ENCODE measurements at regions not wholly inside any gene's neighbourhood (a gene's known extent, or its start where the extent isn't known, plus 50 kb on each side); places are given as distances from the start of the nearest gene placed in this dataset.

DNA sequence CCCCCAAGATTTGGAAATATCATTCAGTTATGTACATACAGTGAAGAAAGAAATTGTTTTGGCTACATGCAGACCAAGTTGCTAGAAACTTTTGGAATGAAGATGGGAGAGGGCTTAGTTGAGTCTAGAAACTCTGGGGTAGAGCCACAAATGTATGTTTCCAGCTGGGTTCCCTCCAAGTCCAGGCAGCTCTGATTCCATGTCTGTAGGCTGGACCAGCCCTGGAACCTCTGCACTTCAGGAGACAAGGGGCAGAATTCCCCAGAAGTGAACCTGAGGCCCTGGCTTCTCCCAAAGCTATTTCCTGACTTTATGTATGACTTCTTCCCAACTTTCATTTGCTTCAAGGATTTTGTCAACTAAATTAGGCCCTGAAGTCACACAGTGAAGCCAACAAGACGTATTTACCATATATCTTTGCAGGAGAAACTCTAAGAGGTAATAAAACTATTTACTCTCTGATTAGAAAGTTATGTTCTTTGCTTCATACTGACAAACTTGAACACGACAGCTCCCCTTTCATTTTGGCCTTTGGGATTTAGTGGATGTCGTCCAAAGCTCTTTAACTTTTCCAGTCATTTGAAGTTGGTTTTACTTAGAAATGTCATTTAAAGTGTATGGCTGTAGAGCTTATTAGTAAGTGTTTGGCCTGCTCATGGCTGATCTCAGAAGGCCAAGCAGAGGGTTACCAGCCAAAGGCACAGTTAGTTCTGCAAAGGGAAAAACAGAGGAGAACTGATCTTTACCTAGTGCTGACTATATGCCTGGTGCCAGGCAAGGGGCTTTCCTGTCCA is 152.0 kb upstream of the SLC28A3 start:
- TF ChIP-seq CTCF (IDR thresholded peaks at IDR 0.05; ENCODE audit: low read length, missing control alignments) = no peak
- no peak for DNase-seq (ENCODE audit: low read depth)
- no peak overlapping the region for H3K4me3 ChIP-seq (replicated peaks; ENCODE audit: low read depth, low read length)

- no peak overlapping the region for H3K4me3 ChIP-seq (replicated peaks; ENCODE audit: low read depth, low read length)
- no peak for DNase-seq (ENCODE audit: low read depth)
Measured at GRCh38 chr9:84493284-84493947, 152.9 kb upstream of the SLC28A3 start.

DNA sequence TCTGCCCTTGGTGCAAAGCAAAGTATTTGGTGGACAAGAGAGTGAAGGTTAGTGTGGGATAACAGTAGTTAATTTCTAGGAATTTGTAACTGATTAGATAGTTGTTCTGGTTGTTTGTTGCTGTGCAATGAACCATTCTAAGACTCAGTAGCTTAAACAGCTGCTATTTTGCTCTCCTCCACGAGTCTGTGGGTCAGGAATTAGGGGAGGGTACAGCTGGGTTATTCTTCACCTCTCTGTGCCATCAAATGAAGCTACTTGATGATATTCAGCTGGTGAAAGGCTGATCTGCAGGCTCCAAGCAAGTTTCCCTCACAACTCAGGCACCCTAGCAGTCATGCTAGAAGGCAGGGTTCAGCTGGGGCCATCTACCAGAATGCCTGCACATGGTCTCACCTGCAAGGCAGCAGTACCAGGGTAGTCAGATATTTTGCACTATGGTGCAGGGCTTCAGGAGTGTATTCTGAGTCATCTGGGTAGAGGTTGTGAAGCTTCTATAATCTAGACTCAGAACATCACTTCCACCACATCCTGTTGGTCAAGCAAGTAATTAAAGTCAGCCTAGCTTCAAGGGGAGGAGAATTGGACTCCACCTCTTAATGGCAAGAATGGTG is 159.5 kb upstream of the SLC28A3 start:
- H3K4me3 ChIP-seq (replicated peaks; ENCODE audit: low read depth, low read length) = no peak overlapping the region
- DNase-seq (ENCODE audit: low read depth) = no peak
- no peak for TF ChIP-seq CTCF (IDR thresholded peaks at IDR 0.05; ENCODE audit: low read length, missing control alignments)

More at GRCh38 chr9:84493284-84493947, 152.9 kb upstream of the SLC28A3 start:
- TF ChIP-seq CTCF (IDR thresholded peaks at IDR 0.05; ENCODE audit: low read length, missing control alignments) = no peak

GRCh38 chr9:84500826-84501225 is 160.3 kb upstream of the SLC28A3 start:
- no peak overlapping the region for H3K4me3 ChIP-seq (replicated peaks; ENCODE audit: low read depth, low read length)
- no peak for DNase-seq (ENCODE audit: low read depth)
- no peak for TF ChIP-seq CTCF (IDR thresholded peaks at IDR 0.05; ENCODE audit: low read length, missing control alignments)

- DNase-seq (ENCODE audit: low read depth) = no peak
- no peak overlapping the region for H3K4me3 ChIP-seq (replicated peaks; ENCODE audit: low read depth, low read length)
- no peak for TF ChIP-seq CTCF (IDR thresholded peaks at IDR 0.05; ENCODE audit: low read length, missing control alignments)
Measured at GRCh38 chr9:84501587-84501986, 161.0 kb upstream of the SLC28A3 start.

- no peak for TF ChIP-seq CTCF (IDR thresholded peaks at IDR 0.05; ENCODE audit: low read length, missing control alignments)
- no peak for DNase-seq (ENCODE audit: low read depth)
Measured at GRCh38 chr9:84502066-84502465, 161.5 kb upstream of the SLC28A3 start.

More at GRCh38 chr9:84502066-84502465, 161.5 kb upstream of the SLC28A3 start:
- no peak overlapping the region for H3K4me3 ChIP-seq (replicated peaks; ENCODE audit: low read depth, low read length)
